PFSK-1 (cell line): ENCODE measurements at regions not wholly inside any gene's neighbourhood (a gene's known extent, or its start where the extent isn't known, plus 50 kb on each side); places are given as distances from the start of the nearest gene placed in this dataset.

Experiments used
- FOXP2 ChIP-seq: optimal IDR thresholded peaks from 2 replicates; pipeline ENCODE3; 2011; ENCODE audit warnings: borderline replicate concordance, control low read depth, inconsistent platforms; ENCODE audit not compliant: insufficient read depth; ENCODE audit errors: extremely low read length, extremely low read depth
- POLR2AphosphoS5 ChIP-seq: IDR thresholded peaks from 2 replicates; pipeline ENCODE4 v1.6.1; 2012; ENCODE audit warnings: low read depth, mild to moderate bottlenecking, control low read depth, low read length, moderate library complexity
- REST ChIP-seq, 2 experiments: IDR thresholded peaks; 2 replicates each; pipeline versions ENCODE4 v1.6.1 to v1.8.0; 2011 to 2012; ENCODE audit warnings: low read depth in 2 of 2, low read length in 2 of 2, control low read depth in 1 of 2, inconsistent platforms in 1 of 2, mild to moderate bottlenecking in 1 of 2, moderate library complexity in 1 of 2; ENCODE audit not compliant: insufficient read depth in 1 of 2
- SIN3A ChIP-seq: IDR thresholded peaks from 2 replicates; pipeline ENCODE4 v1.6.1; 2012; ENCODE audit warnings: mild to moderate bottlenecking, low read length, moderate library complexity, borderline replicate concordance; ENCODE audit not compliant: insufficient read depth
- TAF1 ChIP-seq: IDR thresholded peaks from 2 replicates; pipeline ENCODE4 v1.6.1; 2012; ENCODE audit warnings: low read length, control low read depth, borderline replicate concordance; ENCODE audit not compliant: insufficient read depth

GRCh38 chr9:2313512-2313911 lies 298.4 kb downstream of the SMARCA2 start:
- TF ChIP-seq POLR2AphosphoS5 (no peak), TAF1 (no peak), SIN3A (no peak), FOXP2 (no peak), REST (IDR thresholded peaks at IDR 0.05; ENCODE audit: insufficient read depth in 1 of 2, low read depth in 2 of 2, low read length in 2 of 2) (no peak)

DNA sequence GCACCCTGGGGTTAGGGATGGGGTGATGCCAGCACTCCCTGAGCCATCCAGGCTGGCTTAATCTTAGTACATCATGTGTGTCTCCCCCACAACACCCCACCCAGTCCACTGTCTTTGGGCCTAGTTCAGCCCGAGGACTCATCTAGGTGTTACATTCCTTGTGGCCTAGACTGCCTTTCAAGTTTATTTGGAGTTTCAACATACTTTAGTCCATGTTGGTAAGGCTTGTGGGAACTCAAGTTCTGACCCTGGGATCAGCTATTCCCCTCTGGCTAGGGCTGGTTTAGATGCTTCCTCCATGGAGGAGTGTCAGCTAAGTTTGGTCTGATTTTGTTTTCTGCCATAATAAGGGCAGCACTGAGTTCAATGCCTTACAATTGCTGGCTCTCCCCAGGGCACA lies 302.4 kb downstream of the SMARCA2 start:
- TF ChIP-seq FOXP2 (no peak), POLR2AphosphoS5 (no peak), TAF1 (no peak), SIN3A (no peak), REST (IDR thresholded peaks at IDR 0.05; ENCODE audit: insufficient read depth in 1 of 2, low read depth in 2 of 2, low read length in 2 of 2) (no peak)

DNA sequence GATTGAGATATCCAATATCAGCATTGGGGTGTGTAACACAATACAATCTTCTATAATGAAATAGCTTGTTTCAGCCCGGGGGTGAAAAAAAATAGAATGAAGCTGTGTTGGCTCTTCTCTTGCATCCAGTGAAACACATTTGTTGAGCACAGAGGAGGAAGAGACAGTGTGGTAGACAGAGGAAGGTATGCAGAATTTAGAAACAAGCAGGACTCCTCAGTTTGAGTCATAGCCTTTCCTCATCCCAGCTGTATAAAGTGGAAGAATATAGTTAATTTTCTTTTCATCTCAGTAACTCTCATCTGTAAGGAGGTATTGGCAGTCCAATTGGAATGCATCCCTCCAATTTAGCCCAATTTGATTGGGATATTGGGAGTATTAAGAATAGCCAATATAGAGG lies 302.2 kb upstream of the VLDLR start:
- TF ChIP-seq TAF1: no peak
- TF ChIP-seq SIN3A: no peak
- no peak for TF ChIP-seq FOXP2
- no peak for TF ChIP-seq POLR2AphosphoS5
- no peak for TF ChIP-seq REST (IDR thresholded peaks at IDR 0.05; ENCODE audit: insufficient read depth in 1 of 2, low read depth in 2 of 2, low read length in 2 of 2)

DNA sequence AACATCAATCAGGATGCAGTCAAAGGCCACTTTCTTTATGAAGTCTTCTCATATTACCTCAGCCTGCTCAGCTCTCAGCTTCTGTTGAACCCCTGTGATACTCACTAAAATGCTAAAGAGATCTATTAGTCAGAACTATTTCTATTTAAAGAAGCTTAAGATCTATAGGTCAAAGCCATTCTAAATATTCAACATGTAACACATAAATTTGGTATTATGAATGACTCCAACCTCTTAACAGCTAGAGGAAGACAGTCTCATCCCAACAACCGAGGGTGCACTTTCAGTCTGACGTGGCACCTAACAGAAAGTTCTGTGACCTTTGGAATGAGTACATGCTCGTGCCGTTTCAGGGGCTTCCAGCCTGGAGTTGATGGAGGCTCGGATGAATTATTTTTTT lies 301.5 kb upstream of the VLDLR start:
- TF ChIP-seq REST (IDR thresholded peaks at IDR 0.05; ENCODE audit: insufficient read depth in 1 of 2, low read depth in 2 of 2, low read length in 2 of 2): no peak
- TF ChIP-seq POLR2AphosphoS5: no peak
- TF ChIP-seq SIN3A: no peak
- TF ChIP-seq FOXP2: no peak
- TF ChIP-seq TAF1: no peak

DNA sequence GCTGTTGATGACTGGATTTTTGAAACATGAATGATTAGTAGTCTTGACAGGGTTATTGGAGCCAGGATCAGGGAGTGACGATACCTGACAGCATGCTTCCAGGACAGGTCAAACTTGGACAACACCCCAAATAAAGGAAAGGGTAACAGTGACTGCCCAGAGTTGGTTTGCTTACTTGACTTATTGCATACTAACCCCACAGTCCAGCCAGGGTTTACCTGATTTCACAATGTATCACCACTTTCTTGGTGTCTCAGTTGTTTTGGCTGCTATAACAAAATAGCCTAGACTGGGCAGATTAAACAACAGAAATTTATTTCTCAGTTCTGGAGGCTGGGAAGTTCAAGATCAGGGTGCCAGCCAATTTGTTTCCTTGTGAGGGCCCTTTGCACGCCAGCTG lies 301.0 kb upstream of the VLDLR start:
- TF ChIP-seq POLR2AphosphoS5: no peak
- TF ChIP-seq REST (IDR thresholded peaks at IDR 0.05; ENCODE audit: insufficient read depth in 1 of 2, low read depth in 2 of 2, low read length in 2 of 2): no peak
- no peak for TF ChIP-seq TAF1
- TF ChIP-seq SIN3A: no peak
- no peak for TF ChIP-seq FOXP2
